BJ (cell line): ENCODE measurements at regions not wholly inside any gene's neighbourhood (a gene's known extent, or its start where the extent isn't known, plus 50 kb on each side); places are given as distances from the start of the nearest gene placed in this dataset.

Experiments used
- CTCF ChIA-PET: fragments of 350-600 bp; formaldehyde crosslinking; extraction: SDS; loops from one replicate; lab custom pipeline; 2021; ENCODE audit warnings: antibody characterized with exemption, inconsistent platforms; lab: Yijun Ruan, JAX
- POLR2A ChIA-PET: fragments of 300-600 bp; sonication (Branson Sonifier 250); formaldehyde crosslinking; extraction: SDS; loops from one replicate; lab custom pipeline; 2021; ENCODE audit warnings: antibody characterized with exemption; lab: Charles Lee
- DNase-seq: peaks from one replicate; pipeline ENCODE4 v3.0.0-alpha.2; 2011; ENCODE audit warnings: low read depth
- H3K27me3 ChIP-seq: 2 replicates; pipeline ENCODE4 v1.6.0; 2011; ENCODE audit warnings: low read length; ENCODE audit not compliant: control insufficient read depth, insufficient read depth
- H3K36me3 ChIP-seq: 2 replicates; pipeline ENCODE4 v1.5.1; 2011; ENCODE audit warnings: low read length; ENCODE audit not compliant: control insufficient read depth, insufficient read depth
- H3K4me3 ChIP-seq: 2 replicates; pipeline ENCODE4 v1.5.1; 2011; ENCODE audit warnings: low read depth, mild to moderate bottlenecking, control low read depth, low read length
- TF ChIP-seq, protein P1 (sequence below): IDR thresholded peaks from 2 replicates; pipeline ENCODE4 v1.5.1; 2011; ENCODE audit warnings: low read depth, mild to moderate bottlenecking, control low read depth, inconsistent platforms, low read length, moderate library complexity; ENCODE audit not compliant: insufficient read depth

DNA sequence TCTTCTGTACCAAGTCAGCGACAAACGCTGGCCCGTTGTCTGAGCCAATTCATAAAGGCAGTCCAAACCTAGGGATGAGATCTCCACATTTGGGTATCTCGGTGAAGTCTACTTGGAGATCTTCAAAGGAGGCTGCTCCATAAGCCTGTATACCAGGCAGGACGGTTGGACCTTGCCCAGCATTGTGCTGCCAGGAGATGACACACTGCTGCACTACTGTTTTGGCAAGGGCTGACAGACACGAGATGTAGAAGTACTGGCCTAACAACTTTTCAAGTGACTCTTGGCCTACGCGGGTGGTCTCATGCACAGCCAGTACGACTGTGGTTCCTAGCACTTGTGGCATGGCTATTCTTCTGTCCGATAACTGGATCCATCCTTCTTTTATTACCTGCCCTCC is 135.3 kb downstream of the SLC38A6 start:
- Histone ChIP-seq H3K27me3 (no peaks in the 10 kb centered on the region), H3K36me3 (no peaks in the 10 kb centered on the region), H3K4me3 (no peak overlapping the region)
- TF ChIP-seq, protein P1, sequence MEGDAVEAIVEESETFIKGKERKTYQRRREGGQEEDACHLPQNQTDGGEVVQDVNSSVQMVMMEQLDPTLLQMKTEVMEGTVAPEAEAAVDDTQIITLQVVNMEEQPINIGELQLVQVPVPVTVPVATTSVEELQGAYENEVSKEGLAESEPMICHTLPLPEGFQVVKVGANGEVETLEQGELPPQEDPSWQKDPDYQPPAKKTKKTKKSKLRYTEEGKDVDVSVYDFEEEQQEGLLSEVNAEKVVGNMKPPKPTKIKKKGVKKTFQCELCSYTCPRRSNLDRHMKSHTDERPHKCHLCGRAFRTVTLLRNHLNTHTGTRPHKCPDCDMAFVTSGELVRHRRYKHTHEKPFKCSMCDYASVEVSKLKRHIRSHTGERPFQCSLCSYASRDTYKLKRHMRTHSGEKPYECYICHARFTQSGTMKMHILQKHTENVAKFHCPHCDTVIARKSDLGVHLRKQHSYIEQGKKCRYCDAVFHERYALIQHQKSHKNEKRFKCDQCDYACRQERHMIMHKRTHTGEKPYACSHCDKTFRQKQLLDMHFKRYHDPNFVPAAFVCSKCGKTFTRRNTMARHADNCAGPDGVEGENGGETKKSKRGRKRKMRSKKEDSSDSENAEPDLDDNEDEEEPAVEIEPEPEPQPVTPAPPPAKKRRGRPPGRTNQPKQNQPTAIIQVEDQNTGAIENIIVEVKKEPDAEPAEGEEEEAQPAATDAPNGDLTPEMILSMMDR = no peak
- CTCF ChIA-PET = no interaction called here
- POLR2A ChIA-PET = no interaction called here
- no peak for DNase-seq

DNA sequence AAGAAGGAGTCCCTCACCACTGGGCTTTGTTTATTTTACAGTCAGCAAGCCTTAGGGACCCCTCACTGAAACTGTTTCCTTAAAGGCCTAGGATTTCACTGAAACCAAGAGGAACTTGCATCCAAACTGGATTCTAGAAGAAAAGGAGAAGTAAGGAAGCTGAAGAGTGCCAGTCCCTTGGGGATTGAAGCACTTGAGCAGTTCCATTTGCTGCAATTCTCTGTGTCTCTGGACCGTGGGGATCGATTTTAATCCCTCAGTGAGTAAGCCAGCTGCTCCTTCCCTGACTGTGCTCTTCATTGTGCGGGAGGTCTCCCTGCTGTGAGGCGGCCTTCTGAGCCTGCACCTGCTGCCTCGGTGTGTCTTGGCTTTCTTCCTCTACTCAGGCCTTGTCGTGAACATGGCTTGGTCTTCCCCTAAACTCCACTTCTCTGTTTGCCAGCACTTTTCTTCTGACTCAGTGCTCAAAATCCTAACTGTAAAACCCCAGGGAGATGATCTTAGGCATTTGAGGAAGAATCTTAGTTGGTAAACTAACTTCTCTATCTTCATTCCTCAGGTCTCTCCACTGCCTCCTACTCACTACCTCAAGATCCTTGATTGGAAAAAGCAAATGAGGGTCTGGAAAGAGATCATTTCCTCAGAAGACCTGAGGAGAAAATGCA is 132.6 kb downstream of the SLC38A6 start:
- ChIA-PET POLR2A (no interaction called here), CTCF (no interaction called here)
- Histone ChIP-seq H3K27me3 (no peaks in the 10 kb centered on the region), H3K36me3 (no peaks in the 10 kb centered on the region), H3K4me3 (no peak overlapping the region)
- TF ChIP-seq, protein P1 = no peak
- no peak for DNase-seq

GRCh38 chr14:61112506-61112905 is 131.5 kb downstream of the SLC38A6 start:
- Histone ChIP-seq H3K27me3 (no peaks in the 10 kb centered on the region), H3K36me3 (no peaks in the 10 kb centered on the region), H3K4me3 (no peak overlapping the region)
- POLR2A ChIA-PET = no interaction called here
- CTCF ChIA-PET = interaction anchor here (1.4 kb wide), 1 partner anchor 15 kb away, joined by 3 read pairs; no protein-coding TSS in a partner anchor
- DNase-seq = no peak
- TF ChIP-seq, protein P1 = no peak

DNA sequence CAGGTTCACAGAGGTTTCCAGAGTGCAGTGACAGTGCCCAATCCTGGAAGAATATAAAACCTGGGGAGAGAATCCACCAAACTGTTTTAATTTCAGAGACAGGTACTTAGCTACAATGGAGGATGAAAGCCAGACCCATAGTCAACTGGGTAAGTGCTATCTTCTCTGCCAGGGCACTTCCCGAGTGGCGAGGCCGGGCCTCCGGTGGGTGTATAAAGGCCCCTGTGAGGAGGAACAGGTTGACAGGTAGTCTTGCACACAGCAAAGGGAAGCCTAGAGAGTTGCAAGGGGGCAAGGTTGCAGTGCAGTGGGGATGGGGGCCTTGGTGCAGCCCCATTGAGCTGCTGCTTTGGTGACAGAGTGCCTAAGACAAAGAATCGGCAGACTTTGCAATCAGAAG is 130.7 kb downstream of the SLC38A6 start:
- CTCF ChIA-PET = interaction anchor here (1.4 kb wide), 1 partner anchor 16 kb away, joined by 3 read pairs; no protein-coding TSS in a partner anchor
- POLR2A ChIA-PET = no interaction called here
- no peaks in the 10 kb centered on the region for H3K27me3 ChIP-seq
- no peak overlapping the region for H3K4me3 ChIP-seq
- DNase-seq = no peak
- TF ChIP-seq, protein P1 = no peak
- no peaks in the 10 kb centered on the region for H3K36me3 ChIP-seq

- no peak for DNase-seq
- TF ChIP-seq, protein P1 = no peak
- ChIA-PET POLR2A (no interaction called here), CTCF (no interaction called here)
- no peak overlapping the region for H3K4me3 ChIP-seq
- H3K27me3 ChIP-seq = no peaks in the 10 kb centered on the region
- H3K36me3 ChIP-seq = no peaks in the 10 kb centered on the region
Observed at GRCh38 chr14:61111209-61111665, 130.2 kb downstream of the SLC38A6 start.
